NB4 (cell line): ENCODE measurements at regions not wholly inside any gene's neighbourhood (a gene's known extent, or its start where the extent isn't known, plus 50 kb on each side); places are given as distances from the start of the nearest gene placed in this dataset.
"Not testable (repeated sequence)": the region's sequence is repeated elsewhere in the genome, so short reads cannot be mapped to it uniquely, and the experiment has no call there.

Experiments
- DNase-seq: peaks from one replicate; pipeline ENCODE4 v3.0.0; 2010; ENCODE audit warnings: low read depth
- H3K4me3 ChIP-seq: one replicate; pipeline ENCODE4 v1.5.1; 2011; ENCODE audit warnings: mild to moderate bottlenecking, low read depth, low read length, moderate library complexity
- MYC ChIP-seq: IDR thresholded peaks from 2 replicates; pipeline ENCODE4 v1.6.1; 2011; ENCODE audit warnings: low read depth, low read length
- POLR2A ChIP-seq: IDR thresholded peaks from 2 replicates; pipeline ENCODE4 v1.6.1; 2011; ENCODE audit warnings: mild to moderate bottlenecking; ENCODE audit not compliant: insufficient read length; ENCODE audit errors: extremely low read depth
- TF ChIP-seq, protein P1 (sequence below): IDR thresholded peaks from 2 replicates; pipeline ENCODE4 v1.6.1; 2011; ENCODE audit warnings: low read depth, low read length
- TF ChIP-seq, protein P2 (sequence below): IDR thresholded peaks from one replicate; pipeline ENCODE4 v1.5.1; 2012; ENCODE audit warnings: low read depth, low read length

DNA sequence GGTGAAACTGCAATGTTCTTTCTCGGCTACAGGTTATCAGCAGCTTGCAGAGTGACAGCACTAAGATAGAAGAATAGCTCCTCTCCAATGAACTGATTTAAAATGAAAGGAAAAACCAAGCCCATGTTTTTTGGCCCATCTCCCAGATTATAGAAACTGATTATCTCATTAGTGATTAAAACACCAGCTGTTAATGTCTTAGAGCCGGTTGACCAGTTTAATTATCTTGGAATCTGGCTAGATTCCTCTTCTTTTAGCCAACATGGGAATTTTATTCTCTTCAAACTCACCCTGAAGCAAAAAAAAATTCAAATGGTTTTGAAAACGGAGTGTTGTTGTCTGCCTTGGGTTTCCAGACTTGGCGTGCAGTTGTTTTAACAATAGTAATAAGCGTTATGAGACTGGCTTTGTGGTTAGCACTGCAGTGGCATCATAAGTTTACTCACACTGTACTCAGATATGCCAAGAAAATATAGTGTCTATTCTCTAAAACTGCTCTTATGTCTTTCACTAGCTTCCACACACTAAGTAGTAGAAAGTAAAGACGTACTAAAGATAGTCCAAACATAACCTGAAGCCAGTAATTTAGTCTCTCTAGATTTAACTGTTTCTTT, 665.3 kb downstream of the STK39 start:
- TF ChIP-seq POLR2A (no peak), MYC (no peak)
- TF ChIP-seq, protein P1, sequence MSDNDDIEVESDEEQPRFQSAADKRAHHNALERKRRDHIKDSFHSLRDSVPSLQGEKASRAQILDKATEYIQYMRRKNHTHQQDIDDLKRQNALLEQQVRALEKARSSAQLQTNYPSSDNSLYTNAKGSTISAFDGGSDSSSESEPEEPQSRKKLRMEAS, result no peak
- TF ChIP-seq, protein P2, sequence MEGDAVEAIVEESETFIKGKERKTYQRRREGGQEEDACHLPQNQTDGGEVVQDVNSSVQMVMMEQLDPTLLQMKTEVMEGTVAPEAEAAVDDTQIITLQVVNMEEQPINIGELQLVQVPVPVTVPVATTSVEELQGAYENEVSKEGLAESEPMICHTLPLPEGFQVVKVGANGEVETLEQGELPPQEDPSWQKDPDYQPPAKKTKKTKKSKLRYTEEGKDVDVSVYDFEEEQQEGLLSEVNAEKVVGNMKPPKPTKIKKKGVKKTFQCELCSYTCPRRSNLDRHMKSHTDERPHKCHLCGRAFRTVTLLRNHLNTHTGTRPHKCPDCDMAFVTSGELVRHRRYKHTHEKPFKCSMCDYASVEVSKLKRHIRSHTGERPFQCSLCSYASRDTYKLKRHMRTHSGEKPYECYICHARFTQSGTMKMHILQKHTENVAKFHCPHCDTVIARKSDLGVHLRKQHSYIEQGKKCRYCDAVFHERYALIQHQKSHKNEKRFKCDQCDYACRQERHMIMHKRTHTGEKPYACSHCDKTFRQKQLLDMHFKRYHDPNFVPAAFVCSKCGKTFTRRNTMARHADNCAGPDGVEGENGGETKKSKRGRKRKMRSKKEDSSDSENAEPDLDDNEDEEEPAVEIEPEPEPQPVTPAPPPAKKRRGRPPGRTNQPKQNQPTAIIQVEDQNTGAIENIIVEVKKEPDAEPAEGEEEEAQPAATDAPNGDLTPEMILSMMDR, result no peak
- no peak for DNase-seq
- H3K4me3 ChIP-seq, result no peak overlapping the region

DNA sequence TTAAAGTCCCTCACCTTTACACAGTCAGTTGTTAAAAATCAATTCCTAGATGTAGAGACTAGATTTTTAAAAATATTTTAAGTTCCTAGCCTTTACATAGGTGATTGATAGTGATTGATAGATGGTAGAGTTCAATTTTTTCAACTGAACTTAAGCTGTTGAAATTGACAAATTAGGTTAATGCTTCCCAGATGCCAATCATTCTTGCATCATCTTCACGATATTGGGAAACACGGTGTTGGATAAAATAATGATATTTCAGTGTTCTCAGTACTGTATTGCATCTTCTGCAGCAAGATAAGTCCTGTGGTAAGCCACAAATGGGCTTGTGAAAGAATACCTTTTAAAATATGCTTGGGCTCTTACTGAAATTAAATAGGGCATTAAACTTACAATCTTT, 667.6 kb downstream of the STK39 start:
- no peak overlapping the region for H3K4me3 ChIP-seq
- no peak for DNase-seq
- TF ChIP-seq MYC, result no peak
- TF ChIP-seq, protein P2, result no peak
- TF ChIP-seq POLR2A, result no peak
- TF ChIP-seq, protein P1, result no peak

DNA sequence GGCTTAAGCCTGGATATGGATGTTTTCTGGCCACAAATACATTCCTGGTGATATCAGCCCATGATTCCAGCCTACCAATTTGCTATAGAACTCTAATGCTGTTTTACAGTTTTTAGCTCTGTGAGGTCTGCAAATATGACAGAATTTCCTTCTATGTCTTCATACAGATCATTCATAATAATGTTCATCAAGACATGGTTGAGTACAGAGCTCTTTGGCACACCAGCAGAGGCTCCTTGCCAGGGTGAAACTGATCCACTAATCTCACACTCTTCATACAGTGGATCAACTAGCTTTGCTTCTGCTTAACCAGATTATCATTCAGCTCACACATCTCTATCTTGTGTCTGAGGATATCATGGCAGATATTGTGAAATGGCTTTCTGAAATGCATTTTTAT, 672.1 kb downstream of the STK39 start:
- no peak for DNase-seq
- no peak overlapping the region for H3K4me3 ChIP-seq
- TF ChIP-seq POLR2A (no peak), MYC (no peak)
- TF ChIP-seq, protein P2, result no peak
- TF ChIP-seq, protein P1, result no peak

DNA sequence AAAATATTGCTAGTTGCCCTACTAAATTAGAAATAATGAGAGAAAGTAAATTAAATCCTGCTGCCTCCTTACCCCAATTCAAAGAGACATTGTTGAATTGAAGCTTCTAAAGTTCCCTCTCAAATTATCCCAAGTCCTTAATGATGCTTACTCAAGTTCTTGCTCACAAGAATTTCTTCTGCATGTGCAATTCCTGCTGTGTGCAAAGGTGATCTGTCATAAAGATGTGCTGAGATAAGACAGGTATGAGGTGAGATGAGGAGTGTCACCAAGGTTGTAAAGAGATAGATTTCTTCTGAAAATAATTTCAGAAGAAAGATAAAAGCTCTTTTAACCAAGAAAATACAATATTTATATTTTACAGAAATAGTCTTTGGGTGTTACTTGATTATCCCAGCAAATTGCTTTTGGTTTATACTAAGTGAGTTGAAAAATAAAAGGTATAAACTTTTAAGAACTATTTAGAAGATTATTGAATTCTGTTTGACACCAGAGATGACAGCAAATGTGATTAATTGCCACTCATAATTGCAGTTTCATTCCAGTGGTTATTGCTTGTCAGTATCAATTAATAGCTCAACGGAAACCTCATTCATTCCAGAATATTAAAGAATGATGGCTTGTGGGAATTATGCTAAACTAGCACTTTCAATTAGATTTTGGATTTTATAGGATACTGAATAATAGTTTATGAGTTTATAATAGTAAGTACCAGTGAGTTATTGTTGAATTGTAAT, 674.3 kb downstream of the STK39 start:
- DNase-seq, result no peak
- TF ChIP-seq POLR2A (no peak), MYC (no peak)
- TF ChIP-seq, protein P2, result no peak
- TF ChIP-seq, protein P1, result no peak
- no peak overlapping the region for H3K4me3 ChIP-seq

DNA sequence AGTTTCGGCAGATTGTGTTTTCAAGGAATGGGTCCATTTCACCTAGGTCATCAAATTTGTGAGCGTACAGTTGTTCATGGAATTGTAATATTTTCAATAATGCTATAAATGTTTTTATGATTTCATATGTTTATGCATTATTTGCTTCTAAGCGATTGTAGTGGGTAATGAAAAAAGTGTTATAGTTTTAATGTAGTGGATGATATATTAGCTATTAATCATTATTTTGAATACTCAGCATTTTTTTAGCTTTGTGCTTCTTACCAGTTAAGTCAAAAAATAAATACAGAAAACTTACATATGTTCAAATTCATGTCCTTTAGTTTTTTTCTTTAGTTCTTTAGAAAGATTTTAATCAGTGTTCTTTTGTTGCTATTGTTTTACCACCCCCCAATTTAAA, 677.0 kb downstream of the STK39 start:
- H3K4me3 ChIP-seq, result no peak overlapping the region
- TF ChIP-seq POLR2A (no peak), MYC (no peak)
- TF ChIP-seq, protein P1, result no peak
- TF ChIP-seq, protein P2, result no peak
- no peak for DNase-seq

DNA sequence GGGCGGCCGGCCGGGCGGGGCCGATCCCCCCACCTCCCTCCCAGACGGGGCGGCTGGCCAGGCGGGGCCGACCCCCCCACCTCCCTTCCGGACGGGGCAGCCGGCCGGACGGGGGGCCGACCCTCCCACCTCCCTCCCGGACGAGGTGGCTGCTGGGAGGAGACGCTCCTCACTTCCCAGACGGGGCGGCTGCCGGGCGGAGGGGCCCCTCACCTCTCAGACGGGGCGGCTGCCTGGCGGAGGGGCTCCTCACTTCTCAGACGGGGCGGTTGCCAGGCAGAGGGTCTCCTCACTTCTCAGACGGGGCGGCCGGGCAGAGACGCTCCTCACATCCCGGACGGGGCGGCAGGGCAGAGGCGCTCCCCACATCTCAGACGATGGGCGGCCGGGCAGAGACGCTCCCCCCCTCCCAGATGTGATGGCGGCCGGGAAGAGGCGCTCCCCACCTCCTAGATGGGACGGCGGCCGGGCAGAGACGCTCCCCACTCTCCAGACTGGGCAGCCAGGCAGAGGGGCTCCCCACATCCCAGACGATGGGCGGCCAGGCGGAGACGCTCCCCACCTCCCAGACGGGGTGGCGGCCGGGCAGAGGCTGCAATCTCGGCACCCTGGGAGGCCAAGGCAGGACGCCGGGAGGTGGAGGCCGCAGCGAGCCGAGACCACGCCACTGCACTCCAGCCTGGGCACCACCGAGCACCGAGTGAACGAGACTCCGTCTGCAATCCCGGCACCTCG, 675.8 kb downstream of the XIRP2 start:
- DNase-seq, H3K4me3 ChIP-seq: not testable (repeated sequence)

DNA sequence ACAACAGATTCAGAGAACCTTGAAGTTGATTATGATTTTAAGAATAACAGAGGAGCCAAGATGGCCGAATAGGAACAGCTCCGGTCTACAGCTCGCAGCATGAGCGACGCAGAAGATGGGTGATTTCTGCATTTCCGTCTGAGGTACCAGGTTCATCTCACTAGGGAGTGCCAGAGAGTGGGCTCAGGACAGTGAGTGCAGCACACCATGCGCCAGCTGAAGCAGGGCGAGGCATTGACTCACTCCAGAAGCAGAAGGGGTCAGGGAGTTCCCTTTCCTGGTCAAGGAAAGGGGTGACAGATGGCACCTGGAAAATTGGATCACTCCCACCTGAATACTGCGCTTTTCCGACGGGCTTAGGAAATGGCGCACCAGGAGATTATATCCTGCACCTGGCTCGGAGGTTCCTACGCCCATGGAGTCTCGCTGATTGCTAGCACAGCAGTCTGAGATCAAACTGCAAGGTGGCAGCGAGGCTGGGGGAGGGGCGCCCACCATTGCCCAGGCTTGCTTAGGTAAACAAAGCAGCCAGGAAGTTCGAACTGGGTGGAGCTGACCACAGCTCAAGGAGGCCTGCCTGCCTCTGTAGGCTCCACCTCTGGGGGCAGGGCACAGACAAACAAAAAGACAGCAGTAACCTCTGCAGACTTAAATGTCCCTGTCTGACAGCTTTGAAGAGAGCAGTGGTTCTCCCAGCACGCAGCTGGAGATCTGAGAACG, 670.2 kb downstream of the XIRP2 start:
- H3K4me3 ChIP-seq, DNase-seq: not testable (repeated sequence)
